WI38 (cell line): ENCODE measurements at regions not wholly inside any gene's neighbourhood (a gene's known extent, or its start where the extent isn't known, plus 50 kb on each side); places are given as distances from the start of the nearest gene placed in this dataset.
A peak's percentile ranks its signal among the peaks of the same experiment; 100 is the strongest.
"Not testable (repeated sequence)": the region's sequence is repeated elsewhere in the genome, so short reads cannot be mapped to it uniquely, and the experiment has no call there.

Source experiments
- H3K4me3 ChIP-seq: 2 replicates; pipeline ENCODE4 v1.5.1; 2011; ENCODE audit warnings: low read depth, mild to moderate bottlenecking, control low read depth, low read length

DNA sequence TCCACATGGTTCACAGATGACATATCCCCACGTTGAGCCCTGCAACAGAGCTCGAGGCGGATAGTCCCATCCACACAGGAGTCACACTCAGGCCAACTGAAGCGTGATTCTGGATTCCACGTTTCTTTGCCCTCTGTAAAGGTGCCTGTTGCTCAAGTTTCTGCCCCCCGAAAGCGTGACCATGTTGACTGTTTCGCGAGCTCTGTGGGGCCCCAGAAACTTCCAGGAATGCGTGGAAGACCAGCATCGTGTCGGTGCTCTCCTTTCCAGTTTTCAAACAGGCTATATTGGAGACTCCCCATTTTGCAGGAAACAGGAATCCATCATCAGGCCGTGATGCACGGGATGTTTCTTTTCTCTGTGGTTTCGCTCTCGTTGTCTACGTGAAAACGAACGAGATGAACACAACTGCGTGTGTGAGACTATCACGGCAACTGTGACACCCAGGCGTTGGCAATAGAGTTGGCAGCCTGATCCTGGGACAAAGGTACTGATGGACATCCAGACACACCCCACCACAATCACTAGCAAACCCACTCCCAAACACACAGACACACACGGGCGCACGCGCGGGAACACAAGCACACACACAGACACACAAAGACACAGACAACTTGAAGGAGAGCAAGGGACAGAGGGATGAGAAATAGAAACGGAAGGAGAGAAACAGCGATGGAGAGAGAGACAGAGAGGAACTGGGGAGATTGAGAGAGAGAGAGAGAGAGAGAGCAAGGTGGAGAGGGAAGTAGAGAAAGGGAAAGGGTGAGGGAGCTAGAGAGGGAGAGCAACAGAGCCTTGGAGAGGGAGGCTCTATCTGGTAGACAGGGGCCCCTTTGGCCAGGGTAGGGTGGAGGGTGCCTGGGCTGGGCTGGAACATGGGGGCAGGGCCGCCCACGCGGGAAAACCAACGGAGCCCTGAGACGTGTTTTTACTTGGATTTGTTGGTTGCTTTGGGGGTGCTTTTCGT is 1609.3 kb downstream of the SPATA31A7 start:
- H3K4me3 ChIP-seq = peak overlapping the region; percentile 68

DNA sequence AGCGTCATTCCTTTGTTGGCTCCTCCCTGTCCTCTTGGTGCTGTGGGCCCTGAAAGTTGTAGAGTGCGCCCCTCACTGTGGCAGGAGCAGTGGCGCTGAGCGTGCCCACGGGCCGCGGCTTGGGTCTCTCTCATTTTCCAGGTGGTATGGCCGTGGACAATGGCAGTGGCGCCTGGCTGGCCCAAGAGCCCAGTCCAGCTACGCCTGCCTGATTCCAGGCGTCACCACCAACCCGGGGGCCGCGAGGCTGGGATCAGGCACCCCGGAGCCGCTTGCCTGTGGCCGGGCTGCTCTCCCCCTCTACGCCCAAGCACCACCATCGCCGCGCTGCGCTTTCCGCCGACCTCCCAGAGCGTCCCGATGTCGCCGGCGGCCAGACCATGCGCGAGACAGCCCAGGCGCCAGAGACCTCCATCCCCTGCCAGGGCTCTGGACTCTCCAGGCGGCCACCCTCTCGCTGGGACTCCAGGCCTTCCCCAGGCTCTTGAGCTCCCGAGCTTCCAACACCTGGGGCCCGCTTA is 1610.1 kb downstream of the SPATA31A7 start:
- H3K4me3 ChIP-seq = peak overlapping the region; percentile 68

DNA sequence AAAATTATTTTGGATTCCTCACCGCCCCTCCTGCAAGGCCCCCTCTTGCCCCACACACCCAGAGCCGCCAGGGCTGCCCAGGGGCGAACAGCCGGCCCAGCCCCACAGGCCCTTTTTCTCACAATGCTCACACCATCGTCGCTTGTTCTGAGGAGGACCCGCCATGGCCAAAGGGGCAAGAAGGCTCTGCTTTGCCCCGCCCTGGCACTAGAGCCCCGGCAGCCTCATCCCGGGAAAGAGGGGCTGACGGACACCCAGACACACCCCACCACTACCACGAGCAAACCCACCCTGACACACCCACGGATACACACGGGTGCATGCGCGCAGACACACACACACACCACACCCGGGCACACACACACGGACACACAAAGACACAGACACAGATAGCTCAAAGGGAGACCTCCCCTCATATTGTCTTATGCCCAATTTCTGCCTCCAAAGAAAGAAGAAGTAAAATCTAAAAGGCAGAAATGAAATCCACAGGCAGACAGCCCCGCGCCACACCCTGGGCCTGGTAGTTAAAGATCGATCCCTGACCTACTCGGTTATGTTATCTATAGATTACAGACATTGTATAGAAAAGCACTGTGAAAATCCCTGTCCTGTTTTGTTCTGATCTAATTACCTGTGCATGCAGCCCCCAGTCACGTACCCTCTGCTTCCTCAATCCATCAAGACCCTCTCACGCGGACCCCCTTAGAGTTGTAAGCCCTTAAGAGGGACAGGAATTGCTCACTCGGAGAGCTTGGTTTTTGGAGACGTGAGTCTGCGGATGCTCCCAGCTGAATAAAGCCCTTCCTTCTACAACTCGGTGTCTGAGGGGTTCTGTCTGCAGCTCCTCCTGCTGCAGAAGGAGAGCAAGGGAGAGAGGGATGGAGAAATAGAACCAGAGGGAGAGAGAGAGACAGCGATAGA is 1610.9 kb downstream of the SPATA31A7 start:
- H3K4me3 ChIP-seq = peak overlapping the region; percentile 68

DNA sequence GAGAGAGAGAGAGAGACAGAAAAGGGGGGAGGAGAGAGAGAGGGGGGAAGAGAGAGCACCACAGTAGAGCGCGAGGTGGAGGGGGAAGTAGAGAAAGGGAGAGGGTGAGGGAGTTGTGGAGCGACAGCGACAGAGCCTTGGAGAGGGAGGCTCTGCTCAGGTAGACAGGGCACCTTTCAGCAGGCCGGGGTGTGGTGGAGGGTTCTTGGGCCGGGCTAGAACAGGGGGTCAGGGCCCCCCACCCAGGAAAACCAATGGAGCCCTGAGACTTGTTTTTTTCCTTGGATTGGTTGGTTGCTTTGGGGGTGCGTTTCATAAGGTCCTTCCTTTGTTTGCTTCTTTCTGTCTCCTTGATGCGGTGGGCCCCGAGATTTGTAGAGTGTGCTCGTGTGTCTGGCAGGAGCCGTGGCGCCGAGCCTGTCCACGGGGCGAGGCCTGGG is 1611.6 kb downstream of the SPATA31A7 start:
- peak overlapping the region; percentile 68 for H3K4me3 ChIP-seq

DNA sequence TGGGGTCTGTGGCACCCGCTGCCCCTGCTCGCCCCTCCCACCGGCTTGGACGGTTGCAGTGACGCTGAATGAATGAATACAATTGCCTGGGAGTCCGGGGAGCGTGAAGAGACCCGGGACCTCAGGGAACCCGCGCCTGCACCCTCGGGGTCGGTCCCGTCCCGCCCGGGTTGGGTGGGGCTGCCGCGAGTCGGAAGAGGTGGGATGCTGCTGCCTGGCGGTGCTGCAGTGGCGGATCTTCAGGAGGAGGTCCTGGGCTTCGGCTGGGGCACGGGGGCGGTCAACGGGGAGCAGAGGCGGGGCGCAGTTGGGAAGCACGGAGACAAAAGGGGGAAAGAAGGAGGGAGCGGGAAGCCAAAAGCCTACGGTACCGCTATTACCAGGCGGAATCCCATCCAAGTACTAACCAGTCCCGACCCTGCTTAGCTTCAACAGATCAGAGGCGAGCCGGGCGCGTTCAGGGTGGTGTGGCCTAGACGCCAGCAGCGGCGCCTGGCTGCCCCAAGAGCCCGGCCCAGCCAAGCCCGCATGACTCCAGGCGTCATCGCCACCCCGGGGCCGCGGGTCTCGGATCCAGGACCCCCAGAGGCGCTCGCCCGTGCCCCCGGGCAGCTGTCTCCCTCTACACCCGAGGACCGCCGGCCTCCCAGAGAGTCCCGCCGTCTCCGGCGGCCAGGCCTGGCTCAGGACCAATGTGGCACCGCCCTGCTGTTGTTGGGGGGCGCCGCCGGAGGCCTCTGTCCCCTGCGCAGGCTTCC is 1612.3 kb downstream of the SPATA31A7 start:
- H3K4me3 ChIP-seq = peak overlapping the region; percentile 68

DNA sequence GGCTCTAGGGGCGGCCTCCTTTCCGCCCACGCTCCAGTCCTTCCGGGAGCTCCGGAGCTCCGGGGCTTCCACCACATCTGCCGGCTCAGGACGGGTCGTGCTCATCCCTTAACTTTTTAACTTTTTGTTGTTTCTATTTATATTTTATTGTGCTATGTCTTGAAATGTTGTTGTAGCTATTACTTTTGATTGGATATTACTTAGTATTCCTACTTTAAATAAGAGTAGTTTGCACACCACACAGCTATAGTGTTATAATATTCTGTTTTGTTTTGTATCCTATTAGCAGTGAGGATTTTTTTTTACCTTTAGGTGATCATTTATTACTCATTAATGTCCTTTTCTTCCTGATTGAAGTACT is 1612.9 kb downstream of the SPATA31A7 start:
- peak overlapping the region; percentile 68 for H3K4me3 ChIP-seq

DNA sequence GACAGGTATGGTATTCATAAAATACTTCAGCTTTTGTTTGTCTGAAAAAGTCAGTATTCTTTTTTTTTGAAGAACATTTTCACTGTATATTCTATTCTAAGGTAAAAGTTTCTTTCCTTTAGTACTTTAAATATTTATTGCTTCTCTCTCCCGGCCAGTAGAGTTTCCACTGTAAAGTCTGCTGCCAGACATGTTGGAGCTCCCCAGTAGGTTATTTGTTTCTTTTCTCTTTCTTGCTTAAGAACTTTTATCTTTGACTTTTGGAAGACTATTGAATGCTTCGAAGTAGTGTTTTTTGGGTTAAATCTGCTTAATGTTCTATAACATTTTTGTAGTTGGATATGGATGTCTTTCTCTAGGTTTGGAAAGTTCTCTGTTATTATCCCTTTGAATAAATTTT is 1613.3 kb downstream of the SPATA31A7 start:
- H3K4me3 ChIP-seq = peak overlapping the region; percentile 68

DNA sequence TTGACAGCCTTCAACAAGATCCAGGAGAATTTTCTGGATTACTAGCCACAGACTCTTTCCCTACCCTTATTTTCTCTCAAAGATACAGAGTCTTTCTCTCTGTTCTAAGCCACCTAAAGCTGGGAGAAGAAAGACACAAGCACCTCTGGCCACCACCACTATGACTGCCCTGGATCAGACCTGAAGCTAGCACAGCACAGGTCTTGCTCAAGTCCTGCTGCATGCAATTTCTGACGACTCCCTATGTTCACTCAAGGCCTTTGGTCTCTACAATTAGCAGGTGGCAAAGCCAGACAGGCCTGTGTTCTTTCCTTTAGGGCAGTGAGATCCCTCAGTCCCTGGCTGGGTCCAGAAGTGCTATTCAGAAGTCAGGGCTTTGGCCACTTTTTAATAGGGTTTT is 1614.5 kb downstream of the SPATA31A7 start:
- not testable (repeated sequence) for H3K4me3 ChIP-seq

DNA sequence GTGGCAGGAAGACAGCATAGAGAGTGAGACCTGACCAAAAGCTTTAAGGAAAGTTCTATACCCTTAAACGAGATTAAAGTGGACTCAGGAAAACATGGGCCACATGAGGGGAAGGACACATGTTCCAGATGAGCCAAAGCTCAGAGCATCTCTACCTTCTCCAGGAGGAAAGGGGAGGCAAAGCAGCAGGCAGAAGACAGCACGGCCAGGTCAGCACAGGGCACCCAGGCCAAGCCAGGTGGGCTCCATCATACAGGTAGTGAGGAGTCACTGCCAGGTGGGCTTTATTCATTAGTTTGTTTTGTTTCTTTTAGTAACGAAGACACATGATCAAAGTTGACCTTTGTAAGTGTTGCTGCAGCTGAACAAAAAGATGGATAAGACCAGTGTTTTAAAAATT is 1617.6 kb downstream of the SPATA31A7 start:
- not testable (repeated sequence) for H3K4me3 ChIP-seq

DNA sequence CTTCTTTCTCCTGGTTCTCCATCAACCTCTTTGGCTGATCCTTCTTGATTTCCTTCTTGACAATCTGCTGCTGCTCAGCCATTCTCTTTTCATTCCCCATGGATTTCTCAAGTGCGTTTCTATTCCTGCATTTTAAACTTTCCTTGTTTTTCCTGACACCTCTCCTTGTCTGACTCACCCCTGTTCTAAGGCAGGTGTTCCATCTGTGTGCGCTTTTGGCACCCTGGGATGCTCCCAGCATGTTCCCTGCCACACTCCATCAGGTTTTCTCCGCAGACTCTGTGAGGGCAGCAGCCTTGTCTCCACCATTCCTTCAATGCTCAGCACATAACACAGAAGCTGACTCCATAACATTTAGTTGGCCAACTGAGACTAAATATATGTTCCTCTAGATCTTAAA is 1618.2 kb downstream of the SPATA31A7 start:
- not testable (repeated sequence) for H3K4me3 ChIP-seq

DNA sequence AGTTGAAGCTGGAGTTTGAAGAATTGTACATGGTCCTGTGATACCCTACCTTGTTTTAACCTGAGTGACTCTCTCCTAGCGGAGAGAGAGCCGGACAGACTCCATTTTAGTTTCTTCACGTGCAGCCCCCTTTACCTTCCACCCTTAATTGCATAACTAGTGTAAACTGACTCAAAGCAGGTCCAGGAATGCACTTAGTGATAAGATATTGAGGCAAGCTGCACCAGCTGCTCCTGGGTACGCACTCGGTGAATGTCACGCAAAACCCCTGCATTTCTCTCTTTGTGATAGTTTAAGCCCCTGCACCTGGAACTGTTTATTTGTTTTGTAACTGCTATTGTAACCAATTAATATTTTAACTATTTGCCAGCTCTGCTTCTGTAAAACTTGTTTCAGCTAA is 1620.5 kb downstream of the SPATA31A7 start:
- H3K4me3 ChIP-seq = not testable (repeated sequence)

DNA sequence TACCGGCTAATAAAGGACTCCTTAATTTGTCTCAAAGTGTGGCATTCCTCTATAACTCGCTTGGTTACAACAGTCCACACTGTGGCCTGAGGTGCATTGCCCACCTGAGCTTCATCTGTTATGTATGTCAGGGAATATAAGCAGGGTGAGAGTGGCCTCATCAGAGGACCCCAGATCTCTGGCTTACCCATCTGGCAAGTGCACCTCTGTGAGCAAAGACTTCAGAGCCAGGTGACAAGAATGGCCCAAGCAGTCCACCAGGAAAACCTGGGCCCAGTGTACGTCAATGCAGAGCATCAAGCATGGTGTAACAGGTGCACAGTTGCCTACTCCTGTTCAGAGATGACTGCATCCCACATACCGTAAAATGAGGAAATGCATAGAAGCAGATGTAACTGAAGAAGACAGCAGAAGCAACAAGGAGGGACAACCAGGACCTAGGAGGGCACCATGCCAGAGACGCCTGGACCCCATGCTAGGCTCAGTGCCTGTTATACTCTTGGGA is 1621.0 kb downstream of the SPATA31A7 start:
- not testable (repeated sequence) for H3K4me3 ChIP-seq

DNA sequence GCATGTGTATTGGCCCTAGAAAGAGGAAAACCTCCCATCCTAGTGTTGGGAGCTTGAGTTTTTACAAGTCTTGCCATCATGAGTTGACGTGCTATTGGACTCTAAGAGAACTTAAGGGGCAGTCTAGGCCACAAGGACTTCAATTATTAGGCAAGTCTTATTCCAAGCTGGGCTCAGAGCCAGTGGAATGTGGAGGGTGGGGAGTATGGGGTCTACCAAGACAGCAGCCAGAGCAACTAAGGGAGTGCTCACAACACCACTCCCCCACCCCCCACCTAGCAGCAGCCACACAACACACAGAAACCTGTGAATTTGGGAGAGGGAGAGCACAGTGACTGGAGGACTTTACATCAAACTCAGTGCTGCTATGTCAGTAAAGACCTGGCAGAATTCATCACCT is 1625.6 kb downstream of the SPATA31A7 start:
- not testable (repeated sequence) for H3K4me3 ChIP-seq

DNA sequence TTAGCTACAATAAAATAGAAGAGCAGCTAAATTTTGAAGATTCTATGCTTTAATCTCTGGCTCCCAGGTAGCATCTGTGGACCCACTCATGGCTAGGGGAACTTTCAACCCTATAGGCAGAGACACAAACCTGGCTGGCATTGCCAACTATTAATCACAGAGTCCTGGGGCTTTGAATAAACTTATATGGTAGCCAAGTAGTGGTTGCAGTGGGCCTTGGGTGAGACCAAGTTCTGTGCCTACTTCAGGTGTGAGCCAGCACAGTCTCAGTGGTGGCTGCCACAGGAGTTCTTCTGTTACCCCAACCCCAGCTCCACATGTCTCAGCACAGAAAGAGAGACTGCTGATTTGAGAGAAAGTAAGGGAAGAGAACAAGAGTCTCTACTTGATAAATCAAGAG is 1626.5 kb downstream of the SPATA31A7 start:
- H3K4me3 ChIP-seq = not testable (repeated sequence)

DNA sequence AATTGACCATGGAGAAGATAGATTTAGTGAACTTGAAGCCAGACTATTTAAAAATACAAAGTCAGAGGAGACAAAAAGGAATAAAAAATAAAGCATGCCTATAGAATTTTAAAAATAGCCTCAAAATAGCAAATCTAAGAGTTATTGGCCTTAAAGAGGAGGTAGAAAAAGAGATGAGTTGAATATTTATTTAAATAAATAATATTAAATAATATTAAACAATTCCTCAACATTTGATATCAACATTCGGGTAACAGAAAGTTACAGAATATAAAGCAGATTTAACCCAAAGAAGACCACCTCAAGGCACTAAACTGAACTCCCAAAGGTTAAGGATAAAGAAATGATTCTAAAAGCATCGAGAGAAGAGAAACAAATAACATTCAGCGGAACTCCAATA is 1627.4 kb downstream of the SPATA31A7 start:
- H3K4me3 ChIP-seq = not testable (repeated sequence)

DNA sequence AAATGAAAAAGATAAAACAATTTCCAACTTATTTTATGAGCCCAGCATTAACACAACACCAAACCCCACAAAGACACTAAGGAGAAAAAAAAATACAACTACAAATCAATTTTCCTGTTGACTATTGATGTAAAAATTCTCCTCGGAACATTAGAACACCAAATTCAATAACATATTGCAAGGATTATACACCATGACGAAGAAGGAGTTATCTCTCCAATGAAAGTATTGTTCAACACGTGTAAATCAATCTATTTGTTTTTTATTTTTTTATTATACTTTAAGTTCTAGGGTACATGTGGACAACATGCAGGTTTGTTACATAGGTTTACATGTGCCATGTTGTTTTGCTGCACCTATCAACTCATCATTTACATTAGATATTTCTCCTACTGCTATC is 1632.3 kb downstream of the SPATA31A7 start:
- H3K4me3 ChIP-seq = not testable (repeated sequence)

DNA sequence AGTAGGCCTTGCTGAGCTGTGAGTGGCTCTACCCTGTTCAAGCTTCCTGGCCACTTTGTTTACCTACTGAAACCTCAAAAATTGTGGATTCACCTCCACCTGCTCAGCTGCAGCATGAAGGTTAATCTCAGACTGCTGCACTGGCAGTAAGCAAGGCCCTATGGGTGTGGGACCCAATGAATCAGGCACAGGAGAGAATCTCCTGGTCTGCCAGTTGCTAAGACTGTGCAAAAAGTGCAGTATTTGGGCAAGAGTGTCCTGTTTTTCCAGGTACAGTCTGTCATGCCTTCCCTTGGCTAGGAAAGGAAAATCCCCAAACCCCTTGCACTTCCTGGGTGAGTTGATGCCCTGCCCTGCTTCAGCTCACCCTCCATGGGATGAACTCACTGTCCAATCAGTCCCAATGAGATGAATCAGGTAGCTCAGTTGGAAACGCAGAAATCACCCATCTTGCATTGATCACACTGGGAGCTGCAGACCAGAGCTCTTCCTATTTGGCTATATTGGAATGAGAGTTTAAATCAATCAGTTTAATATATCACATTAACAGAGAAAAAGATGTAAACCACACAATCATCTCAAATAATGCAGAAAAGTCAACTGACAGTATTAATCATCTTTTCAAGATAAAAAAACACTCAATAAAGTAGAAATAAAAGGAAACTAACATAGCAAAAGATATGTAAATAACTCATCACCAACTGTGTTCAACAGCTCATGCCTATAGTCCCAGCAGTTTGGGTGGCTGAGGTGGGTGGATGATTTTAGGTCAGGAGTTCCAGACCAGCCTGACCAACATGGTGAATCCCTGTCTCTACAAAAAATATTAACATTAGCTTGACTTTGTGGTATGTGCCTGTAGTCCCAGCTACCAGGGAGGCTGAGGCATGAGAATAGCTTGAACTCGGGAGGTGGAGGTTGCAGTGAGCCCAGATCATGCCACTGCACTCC is 1638.4 kb downstream of the SPATA31A7 start:
- H3K4me3 ChIP-seq = not testable (repeated sequence)

DNA sequence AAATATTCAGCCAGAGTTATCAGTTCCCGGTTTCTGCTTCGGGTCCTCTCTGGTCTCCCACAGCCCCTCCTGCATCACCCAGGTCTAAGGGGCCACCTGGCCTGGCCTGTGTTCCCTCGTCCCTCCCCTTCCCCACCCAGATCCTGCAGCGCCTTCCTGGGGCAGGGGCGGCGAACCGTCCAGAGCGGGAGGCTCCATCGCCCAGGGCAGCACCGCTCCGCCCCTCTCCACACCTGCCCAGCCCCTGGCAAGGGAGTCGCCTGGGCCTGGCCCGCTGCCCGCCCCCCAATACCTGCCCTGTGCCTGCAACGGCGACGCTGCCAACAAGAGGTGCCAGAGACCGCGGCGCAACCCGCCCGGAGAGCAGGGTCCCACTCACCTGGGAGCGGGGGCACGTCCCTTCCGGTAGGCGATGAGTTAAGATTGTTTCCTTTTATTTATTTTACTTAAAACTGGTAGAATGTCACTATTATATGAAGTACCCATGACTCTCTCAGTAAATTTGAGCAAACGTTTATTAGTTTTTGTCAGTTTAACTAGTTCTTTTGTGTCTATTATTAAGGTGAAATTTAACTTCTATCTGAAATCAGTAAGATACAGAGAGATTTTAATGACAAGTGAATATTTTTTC is 1641.1 kb downstream of the SPATA31A7 start:
- H3K4me3 ChIP-seq = not testable (repeated sequence)
